SK-N-SH treated with all-trans-retinoic acid at 6 μM for 48 hours (cell line): ENCODE measurements at regions not wholly inside any gene's neighbourhood (a gene's known extent, or its start where the extent isn't known, plus 50 kb on each side); places are given as distances from the start of the nearest gene placed in this dataset.

Source experiments
- ARNTL ChIP-seq: fragments of 450-650 bp; formaldehyde crosslinking; IDR thresholded peaks from 2 replicates; pipeline ENCODE4 v1.5.0; 2020; ENCODE audit warnings: low read depth, mild to moderate bottlenecking, moderate library complexity, borderline replicate concordance
- BACH2 ChIP-seq: fragments of 250-450 bp; sonication (Bioruptor Pico); IDR thresholded peaks from 2 replicates; pipeline ENCODE4 v1.9.0; 2021; ENCODE audit warnings: mild to moderate bottlenecking, borderline replicate concordance
- ESRRG ChIP-seq: fragments of 250-450 bp; sonication (Bioruptor Pico); IDR thresholded peaks from 2 replicates; pipeline ENCODE4 v1.6.1; 2021; ENCODE audit warnings: mild to moderate bottlenecking
- OSR1 ChIP-seq: fragments of 250-450 bp; sonication (Bioruptor Pico); IDR thresholded peaks from 2 replicates; pipeline ENCODE4 v1.8.0; 2022; ENCODE audit warnings: moderate library complexity, mild to moderate bottlenecking, inconsistent platforms
- PATZ1 ChIP-seq: fragments of 250-450 bp; sonication (Bioruptor Pico); IDR thresholded peaks from 2 replicates; pipeline ENCODE4 v1.8.0; 2020; ENCODE audit warnings: mild to moderate bottlenecking, moderate library complexity, borderline replicate concordance
- RARB ChIP-seq: fragments of 250-450 bp; sonication (Bioruptor Pico); IDR thresholded peaks from 2 replicates; pipeline ENCODE4 v1.8.0; 2021; ENCODE audit warnings: mild to moderate bottlenecking, moderate library complexity
- SNAI2 ChIP-seq: fragments of 250-450 bp; sonication (Bioruptor Pico); IDR thresholded peaks from 2 replicates; pipeline ENCODE4 v1.5.0; 2020; ENCODE audit warnings: mild to moderate bottlenecking, moderate library complexity
- TSHZ2 ChIP-seq: fragments of 250-450 bp; sonication (Bioruptor Pico); IDR thresholded peaks from 2 replicates; pipeline ENCODE4 v1.5.0; 2020; ENCODE audit warnings: mild to moderate bottlenecking, moderate library complexity
- ZC3H10 ChIP-seq: fragments of 250-450 bp; sonication (Bioruptor Pico); IDR thresholded peaks from 2 replicates; pipeline ENCODE4 v1.5.1; 2021; ENCODE audit warnings: mild to moderate bottlenecking, moderate library complexity
- ZFP3 ChIP-seq: fragments of 250-450 bp; sonication (Bioruptor Pico); IDR thresholded peaks from 2 replicates; pipeline ENCODE4 v1.5.0; 2020; ENCODE audit warnings: mild to moderate bottlenecking, moderate library complexity
- ZFP30 ChIP-seq: fragments of 450-650 bp; formaldehyde crosslinking; IDR thresholded peaks from 2 replicates; pipeline ENCODE4 v1.5.0; 2022; ENCODE audit warnings: mild to moderate bottlenecking, moderate library complexity
- ZNF565 ChIP-seq: fragments of 450-650 bp; formaldehyde crosslinking; conservative IDR thresholded peaks from 2 replicates; pipeline ENCODE4 v1.5.0; 2020; ENCODE audit warnings: low read depth, mild to moderate bottlenecking, moderate library complexity
- ZNF8 ChIP-seq: fragments of 450-650 bp; formaldehyde crosslinking; IDR thresholded peaks from 2 replicates; pipeline ENCODE4 v1.5.0; 2020; ENCODE audit warnings: mild to moderate bottlenecking, moderate library complexity

- TF ChIP-seq ZFP30 (CRISPR knock-in tag), result no peak
- no peak for TF ChIP-seq OSR1
- no peak for TF ChIP-seq TSHZ2 (CRISPR knock-in tag)
- no peak for TF ChIP-seq ZNF8 (CRISPR knock-in tag)
- TF ChIP-seq ARNTL (CRISPR knock-in tag), result no peak
- no peak for TF ChIP-seq ZNF565 (CRISPR knock-in tag)
- no peak for TF ChIP-seq RARB (CRISPR knock-in tag)
- TF ChIP-seq ZC3H10 (CRISPR knock-in tag), result no peak
- TF ChIP-seq ZFP3 (CRISPR knock-in tag), result no peak
- TF ChIP-seq SNAI2 (CRISPR knock-in tag), result no peak
- no peak for TF ChIP-seq PATZ1 (CRISPR knock-in tag)
- no peak for TF ChIP-seq ESRRG
- no peak for TF ChIP-seq BACH2
Observed at GRCh38 chr7:49089717-49090116, 165.4 kb downstream of the CDC14C start.
